ENCODE measurements at regions not wholly inside any gene's neighbourhood (a gene's known extent, or its start where the extent isn't known, plus 50 kb on each side); places are given as distances from the start of the nearest gene placed in this dataset.

GRCh38 chr16:52056259-52056658 lies 490.7 kb downstream of the TOX3 start:
- Histone ChIP-seq H4K20me1 (ENCODE audit: insufficient read depth, poor library complexity, severe bottlenecking) (no peaks in the 10 kb centered on the region), H3K79me2 (no peaks in the 10 kb centered on the region), H2AFZ (no peak overlapping the region), H3K36me3 (replicated peaks; ENCODE audit: insufficient read depth, low read depth) (no peaks in the 10 kb centered on the region), H3K9me3 (ENCODE audit: low read depth) (no peaks in the 10 kb centered on the region), H3K4me3 (no peak overlapping the region), H3K4me1 (ENCODE audit: insufficient read depth) (no peaks in the 10 kb centered on the region), H3K4me2 (no peak overlapping the region), H3K27me3 (no peaks in the 10 kb centered on the region), H3K9me2 (replicated peaks; ENCODE audit: insufficient read depth) (no peaks in the 10 kb centered on the region), H3K27ac (no peak overlapping the region)
- TF ChIP-seq EZH2 (IDR thresholded peaks at IDR 0.05; ENCODE audit: borderline replicate concordance) (no peak), EZH2phosphoT487 (IDR thresholded peaks at IDR 0.05; ENCODE audit: low read depth, severe bottlenecking, unreplicated experiment) (no peak), CTCF (IDR thresholded peaks at IDR 0.05; ENCODE audit: poor library complexity) (no peak)
- 61% methylated on average over 1 of the region's 1 CpG for WGBS (ENCODE audit: low lambda C conversion rate, missing lambda C conversion rate)
- no peak for DNase-seq (ENCODE audit: low spot score)

GRCh38 chr16:52055381-52055780 lies 491.6 kb downstream of the TOX3 start:
- Histone ChIP-seq H3K27ac (no peak overlapping the region), H3K27me3 (no peaks in the 10 kb centered on the region), H3K79me2 (no peaks in the 10 kb centered on the region), H3K9me2 (replicated peaks; ENCODE audit: insufficient read depth) (no peaks in the 10 kb centered on the region), H4K20me1 (ENCODE audit: insufficient read depth, poor library complexity, severe bottlenecking) (no peaks in the 10 kb centered on the region), H3K4me1 (ENCODE audit: insufficient read depth) (no peaks in the 10 kb centered on the region), H3K4me2 (no peak overlapping the region), H3K9me3 (ENCODE audit: low read depth) (no peaks in the 10 kb centered on the region), H3K4me3 (no peak overlapping the region), H2AFZ (no peak overlapping the region), H3K36me3 (replicated peaks; ENCODE audit: insufficient read depth, low read depth) (no peaks in the 10 kb centered on the region)
- 58% methylated on average over 2 of the region's 2 CpGs for WGBS (ENCODE audit: low lambda C conversion rate, missing lambda C conversion rate)
- DNase-seq (ENCODE audit: low spot score): no peak
- TF ChIP-seq EZH2phosphoT487 (IDR thresholded peaks at IDR 0.05; ENCODE audit: low read depth, severe bottlenecking, unreplicated experiment) (no peak), EZH2 (IDR thresholded peaks at IDR 0.05; ENCODE audit: borderline replicate concordance) (no peak), CTCF (IDR thresholded peaks at IDR 0.05; ENCODE audit: poor library complexity) (no peak)

- Histone ChIP-seq H3K4me1 (ENCODE audit: insufficient read depth) (no peaks in the 10 kb centered on the region), H3K27me3 (no peaks in the 10 kb centered on the region), H2AFZ (no peak overlapping the region), H3K27ac (no peak overlapping the region), H3K4me2 (no peak overlapping the region), H3K9me3 (ENCODE audit: low read depth) (no peaks in the 10 kb centered on the region), H3K79me2 (no peaks in the 10 kb centered on the region), H3K36me3 (replicated peaks; ENCODE audit: insufficient read depth, low read depth) (no peaks in the 10 kb centered on the region), H3K4me3 (no peak overlapping the region), H4K20me1 (ENCODE audit: insufficient read depth, poor library complexity, severe bottlenecking) (no peaks in the 10 kb centered on the region), H3K9me2 (replicated peaks; ENCODE audit: insufficient read depth) (no peaks in the 10 kb centered on the region)
- no peak for DNase-seq (ENCODE audit: low spot score)
- TF ChIP-seq EZH2phosphoT487 (IDR thresholded peaks at IDR 0.05; ENCODE audit: low read depth, severe bottlenecking, unreplicated experiment): no peak
- 87% methylated on average over 1 of the region's 1 CpG for WGBS (ENCODE audit: low lambda C conversion rate, missing lambda C conversion rate)
These were observed 492.6 kb downstream of the TOX3 start for GRCh38 chr16:52054326-52054725.

- Histone ChIP-seq H2AFZ (no peak overlapping the region), H4K20me1 (ENCODE audit: insufficient read depth, poor library complexity, severe bottlenecking) (no peaks in the 10 kb centered on the region), H3K4me3 (no peak overlapping the region), H3K4me2 (no peak overlapping the region), H3K79me2 (no peaks in the 10 kb centered on the region), H3K9me2 (replicated peaks; ENCODE audit: insufficient read depth) (no peaks in the 10 kb centered on the region), H3K4me1 (ENCODE audit: insufficient read depth) (no peaks in the 10 kb centered on the region), H3K36me3 (replicated peaks; ENCODE audit: insufficient read depth, low read depth) (no peaks in the 10 kb centered on the region), H3K9me3 (ENCODE audit: low read depth) (no peaks in the 10 kb centered on the region), H3K27me3 (no peaks in the 10 kb centered on the region), H3K27ac (no peak overlapping the region)
- DNase-seq (ENCODE audit: low spot score): no peak
- no peak for TF ChIP-seq CTCF (IDR thresholded peaks at IDR 0.05; ENCODE audit: poor library complexity)
- no peak for TF ChIP-seq EZH2phosphoT487 (IDR thresholded peaks at IDR 0.05; ENCODE audit: low read depth, severe bottlenecking, unreplicated experiment)
- TF ChIP-seq EZH2 (IDR thresholded peaks at IDR 0.05; ENCODE audit: borderline replicate concordance): no peak
These were observed 494.1 kb downstream of the TOX3 start for GRCh38 chr16:52052818-52053217.
